Hematopoietic multipotent progenitor cell treated with erythropoietin and hydrocortisone succinate and interleukin-3 and kit ligand, for 6 days (in vitro differentiated cells): ENCODE measurements at regions not wholly inside any gene's neighbourhood (a gene's known extent, or its start where the extent isn't known, plus 50 kb on each side); places are given as distances from the start of the nearest gene placed in this dataset.
"Not testable (repeated sequence)": the region's sequence is repeated elsewhere in the genome, so short reads cannot be mapped to it uniquely, and the experiment has no call there.

Experiments
- DNase-seq: peaks from one replicate; pipeline ENCODE4 v3.0.0-alpha.2; 2015

DNA sequence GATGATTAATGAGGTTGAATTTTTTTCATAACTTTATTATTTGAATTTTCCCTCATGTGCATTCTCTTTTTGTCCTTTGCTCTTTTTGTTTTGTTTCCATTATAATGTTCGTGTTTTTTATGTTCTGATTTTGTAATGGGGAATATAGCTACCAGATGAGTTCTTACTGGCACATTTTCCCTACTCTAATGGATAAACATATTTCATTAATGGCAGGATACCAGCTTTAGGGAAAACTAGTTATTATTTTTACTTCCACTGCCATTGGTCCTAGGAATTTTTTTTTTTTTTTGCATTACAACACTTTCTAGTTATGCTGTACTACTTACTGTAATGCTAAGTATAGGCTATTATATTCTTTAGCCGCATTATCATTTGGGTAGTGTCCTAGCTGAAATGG is 286.3 kb downstream of the SPRY1 start:
- DNase-seq, result no peak

- DNase-seq, result not testable (repeated sequence)
These were observed 288.3 kb downstream of the SPRY1 start for GRCh38 chr4:123684937-123685336.

GRCh38 chr4:123695531-123695930 is 298.9 kb downstream of the SPRY1 start:
- not testable (repeated sequence) for DNase-seq

GRCh38 chr4:123696687-123697086 is 300.1 kb downstream of the SPRY1 start:
- peak; percentile 24 for DNase-seq

DNA sequence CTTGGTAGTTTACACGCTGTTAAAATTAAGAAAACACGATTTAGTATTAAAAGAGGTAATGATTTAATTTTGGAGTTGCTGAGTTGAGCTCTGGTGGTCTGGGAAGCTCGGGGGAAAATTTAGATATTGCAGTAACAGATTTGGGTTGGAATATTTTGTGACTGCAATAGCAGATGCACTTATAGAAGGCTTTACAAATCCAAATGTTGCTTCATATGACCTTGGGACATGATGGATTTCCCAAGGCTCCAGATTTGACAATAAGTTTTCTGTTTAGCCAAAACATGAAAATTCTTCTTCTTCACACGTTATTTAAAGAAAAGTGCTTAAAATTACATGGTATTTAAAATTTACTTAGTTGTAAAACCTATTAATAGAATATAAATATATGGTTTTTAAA is 302.0 kb downstream of the SPRY1 start:
- DNase-seq, result no peak

- DNase-seq, result no peak
These were observed 303.5 kb downstream of the SPRY1 start for GRCh38 chr4:123699880-123700771.

DNA sequence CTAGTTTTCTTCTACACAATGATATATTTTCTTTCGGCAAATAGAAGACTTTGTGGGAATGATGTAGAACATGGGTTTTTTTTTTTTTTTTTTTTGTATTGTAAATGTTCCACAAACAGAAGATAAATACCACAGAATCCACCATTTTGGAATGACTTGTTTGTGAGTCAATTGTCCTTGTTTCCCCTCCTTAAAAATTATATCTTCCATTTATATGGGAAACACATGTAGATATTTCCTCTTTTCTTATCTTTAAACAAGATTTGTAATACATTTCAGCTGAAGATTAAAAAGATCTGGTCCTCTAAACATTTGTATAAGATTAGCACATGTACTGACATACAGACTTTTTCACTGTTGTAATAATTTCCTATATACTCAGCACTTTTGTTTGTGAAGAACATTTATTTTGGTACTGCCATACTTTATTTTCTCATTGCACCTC is 304.6 kb downstream of the SPRY1 start:
- DNase-seq, result no peak

GRCh38 chr4:123705419-123705818 is 308.8 kb downstream of the SPRY1 start:
- no peak for DNase-seq

GRCh38 chr4:123706973-123707372 is 310.4 kb downstream of the SPRY1 start:
- DNase-seq, result peak; percentile 42

DNA sequence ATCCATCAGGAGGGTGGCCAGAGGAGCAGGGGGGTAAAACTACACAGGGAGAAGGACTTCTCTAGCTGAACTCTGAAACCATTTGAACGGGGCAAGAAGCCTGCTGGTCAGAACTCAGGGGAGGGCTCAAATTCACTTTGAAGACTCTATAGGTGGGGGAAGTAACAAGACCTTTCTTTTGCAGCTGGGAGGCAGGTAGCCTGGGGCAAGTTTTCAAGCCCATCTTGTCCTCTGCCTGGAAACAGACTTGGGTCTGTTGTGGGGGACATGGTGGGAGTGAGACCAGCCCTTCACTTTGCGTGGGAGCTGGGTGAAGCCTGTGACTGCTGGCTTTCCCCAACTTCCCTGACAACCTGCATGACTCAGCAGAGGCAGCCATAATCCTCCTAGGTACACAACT is 312.3 kb downstream of the SPRY1 start:
- no peak for DNase-seq

DNA sequence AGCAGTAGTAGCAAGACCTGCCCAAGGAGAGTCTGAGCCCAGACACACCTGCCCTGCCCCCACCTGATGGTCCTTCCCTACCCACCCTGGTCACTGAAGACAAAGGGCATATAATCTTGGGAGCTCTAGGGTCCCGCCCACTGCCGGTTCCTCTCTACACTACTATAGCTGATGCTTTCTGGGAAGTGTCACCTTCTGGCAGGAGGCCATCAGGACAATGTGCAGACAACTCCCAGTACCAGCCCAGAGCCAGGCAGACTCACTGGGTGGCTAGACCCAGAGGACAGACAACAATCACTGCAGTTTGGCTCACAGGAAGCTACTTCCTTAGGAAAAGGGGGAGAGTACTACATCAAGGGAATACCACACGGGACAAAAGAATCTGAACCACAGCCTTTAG is 312.7 kb downstream of the SPRY1 start:
- no peak for DNase-seq

DNA sequence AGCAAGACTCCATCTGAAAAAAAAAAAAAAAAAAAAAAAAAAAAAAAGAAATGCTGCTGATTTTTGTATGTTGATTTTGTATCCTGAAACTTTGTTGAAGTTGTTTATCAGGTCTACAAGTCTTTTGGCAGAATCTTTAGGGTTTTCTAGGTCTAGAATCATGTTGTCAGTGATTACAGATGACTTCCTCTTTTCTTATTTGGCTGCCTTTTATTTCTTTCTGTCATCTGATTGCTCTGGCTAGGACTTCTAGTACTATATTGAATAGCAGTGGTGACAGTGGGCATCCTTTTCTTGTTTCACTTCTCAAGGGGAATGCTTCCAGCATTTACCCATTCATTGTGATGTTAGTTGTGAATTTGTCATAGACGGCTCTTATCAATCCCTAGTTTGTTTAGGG is 334.4 kb downstream of the SPRY1 start:
- DNase-seq, result peak; percentile 29

GRCh38 chr4:123737156-123737555 is 340.6 kb downstream of the SPRY1 start:
- DNase-seq, result no peak

- DNase-seq, result no peak
These were observed 343.2 kb downstream of the SPRY1 start for GRCh38 chr4:123739806-123740205.

DNA sequence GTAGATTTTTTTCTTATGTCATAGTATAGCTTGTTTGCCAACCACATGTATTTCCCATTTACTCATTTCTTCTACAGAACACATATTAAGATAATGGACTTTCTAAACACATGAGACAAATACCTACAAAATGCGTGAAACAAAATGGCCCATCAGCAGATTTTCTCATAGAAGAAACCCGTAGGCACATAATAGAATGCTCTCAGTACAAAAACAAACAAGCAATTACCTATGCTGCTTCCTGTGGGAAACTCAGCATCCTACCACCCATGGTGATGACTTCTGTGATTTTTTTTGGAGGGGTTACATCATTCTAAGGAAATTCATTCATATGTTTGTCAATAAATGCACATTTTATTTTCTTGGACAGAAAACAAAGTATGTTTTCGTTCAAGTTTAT is 343.6 kb downstream of the SPRY1 start:
- DNase-seq, result no peak

DNA sequence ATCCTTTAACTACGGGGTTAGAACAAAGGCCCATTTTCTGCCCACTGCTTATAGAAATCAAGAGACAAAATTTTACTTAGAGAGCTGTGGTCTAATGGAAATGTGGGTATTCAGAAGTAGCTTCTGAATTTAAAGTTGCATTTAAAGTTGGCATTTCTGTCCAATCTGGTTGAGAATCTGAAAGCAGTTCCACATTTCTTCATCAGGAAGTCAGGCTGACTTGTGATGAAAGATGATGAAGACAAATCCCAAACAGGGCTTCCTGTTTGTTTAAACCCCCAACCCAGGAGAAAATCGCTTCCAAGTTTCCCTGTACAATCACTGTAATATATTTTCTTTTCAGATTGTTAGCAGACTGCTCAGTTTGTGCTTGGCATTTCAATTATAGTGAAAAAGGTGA is 345.3 kb downstream of the SPRY1 start:
- DNase-seq, result peak; percentile 11

GRCh38 chr4:123743848-123744247 is 347.3 kb downstream of the SPRY1 start:
- DNase-seq, result no peak

GRCh38 chr4:123744664-123745290 is 348.2 kb downstream of the SPRY1 start:
- DNase-seq, result peak; percentile 48

GRCh38 chr4:123747016-123747415 is 350.4 kb downstream of the SPRY1 start:
- peak; percentile 48 for DNase-seq

GRCh38 chr4:123748806-123749205 is 352.2 kb downstream of the SPRY1 start:
- DNase-seq, result no peak

DNA sequence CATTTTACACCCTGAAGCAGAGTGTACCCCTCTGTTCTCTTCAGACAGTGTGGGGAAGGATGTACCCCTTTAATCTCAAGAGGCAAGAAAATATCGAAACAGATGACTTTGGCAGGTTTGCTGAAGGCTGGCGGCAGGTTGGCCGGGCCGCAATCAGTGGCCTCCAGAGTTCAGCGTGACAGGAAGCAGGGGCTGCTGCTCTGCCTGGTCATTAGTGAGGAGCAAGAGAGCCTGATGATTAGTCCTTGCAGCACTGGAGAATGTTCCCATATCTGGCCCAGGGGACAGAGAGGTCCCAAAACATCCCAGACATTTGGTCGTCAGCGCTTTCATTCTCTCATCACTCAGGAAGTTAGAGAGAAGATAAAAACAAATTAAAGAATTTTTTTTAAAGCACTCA is 352.8 kb downstream of the SPRY1 start:
- no peak for DNase-seq

GRCh38 chr4:123750044-123750443 is 353.4 kb downstream of the SPRY1 start:
- no peak for DNase-seq

DNA sequence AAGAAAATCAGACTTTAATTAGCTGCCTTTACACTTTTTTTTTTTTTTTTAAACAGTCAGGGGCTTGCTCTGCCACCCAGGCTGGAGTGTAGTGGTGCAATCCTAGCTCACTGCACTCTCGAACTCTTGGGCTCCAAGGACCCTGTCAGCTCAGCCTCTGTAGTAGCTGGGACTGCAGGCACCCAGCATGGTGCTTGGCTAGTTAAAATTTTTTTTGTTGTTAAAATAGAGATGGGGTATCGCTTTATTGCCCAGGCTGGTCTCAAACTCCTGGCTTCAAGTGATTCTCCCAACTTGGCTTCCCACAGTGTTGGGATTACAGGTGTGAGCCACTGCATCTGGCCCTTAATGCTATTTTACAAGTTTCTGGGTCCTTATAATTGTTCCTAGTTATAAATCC is 359.1 kb downstream of the SPRY1 start:
- DNase-seq, result no peak

DNA sequence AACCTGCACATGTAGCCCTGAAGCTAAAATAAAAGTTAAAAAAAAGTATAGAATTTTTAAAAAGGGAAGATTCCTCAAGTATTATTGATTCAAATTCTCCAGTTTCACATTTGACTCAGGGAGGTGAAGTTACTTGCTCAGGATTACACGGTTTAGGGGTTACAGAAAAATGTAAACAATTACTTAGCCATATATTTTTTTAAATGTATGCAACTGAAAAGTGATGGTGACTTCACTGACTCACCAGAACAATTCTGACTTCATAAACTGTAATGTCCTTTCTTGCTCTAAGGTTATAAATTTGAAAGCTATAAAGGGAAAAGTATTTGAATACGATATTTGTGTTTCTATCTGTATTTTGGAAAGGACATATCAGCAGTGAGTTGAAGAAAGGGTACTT is 371.2 kb downstream of the SPRY1 start:
- DNase-seq, result no peak
